ENCODE measurements at regions not wholly inside any gene's neighbourhood (a gene's known extent, or its start where the extent isn't known, plus 50 kb on each side); places are given as distances from the start of the nearest gene placed in this dataset.

DNA sequence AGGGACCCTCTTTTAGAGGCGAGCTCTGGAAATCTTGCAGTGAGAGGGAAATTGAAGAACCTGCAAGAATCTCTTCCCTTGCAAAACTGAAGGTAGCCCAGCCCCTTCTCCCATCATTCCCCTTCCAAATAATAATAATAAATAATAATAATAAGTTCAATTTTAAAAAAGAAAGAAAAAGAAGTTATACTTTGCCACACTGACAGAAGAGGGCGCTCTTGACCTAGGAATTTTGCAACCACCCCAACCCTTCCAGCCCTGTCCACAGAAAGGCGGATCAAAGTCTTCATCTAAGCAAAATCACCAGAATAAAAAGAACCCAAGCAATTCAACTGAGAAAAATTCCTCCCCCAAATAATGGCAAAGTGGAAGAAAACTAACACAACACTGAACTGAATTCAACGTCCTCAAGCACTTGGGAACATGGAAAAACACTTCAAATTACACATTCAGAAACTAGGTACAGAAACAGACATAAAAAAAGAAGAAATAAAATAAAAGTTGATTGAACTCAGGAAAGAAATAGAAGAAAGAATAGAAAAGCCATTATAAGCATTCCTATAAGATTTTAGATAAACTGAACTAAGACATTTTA lies 98.9 kb upstream of the GLS start:
- TF ChIP-seq, protein P1, sequence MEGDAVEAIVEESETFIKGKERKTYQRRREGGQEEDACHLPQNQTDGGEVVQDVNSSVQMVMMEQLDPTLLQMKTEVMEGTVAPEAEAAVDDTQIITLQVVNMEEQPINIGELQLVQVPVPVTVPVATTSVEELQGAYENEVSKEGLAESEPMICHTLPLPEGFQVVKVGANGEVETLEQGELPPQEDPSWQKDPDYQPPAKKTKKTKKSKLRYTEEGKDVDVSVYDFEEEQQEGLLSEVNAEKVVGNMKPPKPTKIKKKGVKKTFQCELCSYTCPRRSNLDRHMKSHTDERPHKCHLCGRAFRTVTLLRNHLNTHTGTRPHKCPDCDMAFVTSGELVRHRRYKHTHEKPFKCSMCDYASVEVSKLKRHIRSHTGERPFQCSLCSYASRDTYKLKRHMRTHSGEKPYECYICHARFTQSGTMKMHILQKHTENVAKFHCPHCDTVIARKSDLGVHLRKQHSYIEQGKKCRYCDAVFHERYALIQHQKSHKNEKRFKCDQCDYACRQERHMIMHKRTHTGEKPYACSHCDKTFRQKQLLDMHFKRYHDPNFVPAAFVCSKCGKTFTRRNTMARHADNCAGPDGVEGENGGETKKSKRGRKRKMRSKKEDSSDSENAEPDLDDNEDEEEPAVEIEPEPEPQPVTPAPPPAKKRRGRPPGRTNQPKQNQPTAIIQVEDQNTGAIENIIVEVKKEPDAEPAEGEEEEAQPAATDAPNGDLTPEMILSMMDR (IDR thresholded peaks at IDR 0.05), result peak; percentile 26 to 69 (median 34)
- no peak for TF ChIP-seq POLR2A (IDR thresholded peaks at IDR 0.05)

Data from breast epithelium (tissue), 3 donors.